ENCODE measurements at regions not wholly inside any gene's neighbourhood (a gene's known extent, or its start where the extent isn't known, plus 50 kb on each side); places are given as distances from the start of the nearest gene placed in this dataset.

- TF ChIP-seq EZH2 (IDR thresholded peaks at IDR 0.05; ENCODE audit: borderline replicate concordance, low read depth, low read length, poor library complexity, severe bottlenecking): no peak
- TF ChIP-seq, protein P1, sequence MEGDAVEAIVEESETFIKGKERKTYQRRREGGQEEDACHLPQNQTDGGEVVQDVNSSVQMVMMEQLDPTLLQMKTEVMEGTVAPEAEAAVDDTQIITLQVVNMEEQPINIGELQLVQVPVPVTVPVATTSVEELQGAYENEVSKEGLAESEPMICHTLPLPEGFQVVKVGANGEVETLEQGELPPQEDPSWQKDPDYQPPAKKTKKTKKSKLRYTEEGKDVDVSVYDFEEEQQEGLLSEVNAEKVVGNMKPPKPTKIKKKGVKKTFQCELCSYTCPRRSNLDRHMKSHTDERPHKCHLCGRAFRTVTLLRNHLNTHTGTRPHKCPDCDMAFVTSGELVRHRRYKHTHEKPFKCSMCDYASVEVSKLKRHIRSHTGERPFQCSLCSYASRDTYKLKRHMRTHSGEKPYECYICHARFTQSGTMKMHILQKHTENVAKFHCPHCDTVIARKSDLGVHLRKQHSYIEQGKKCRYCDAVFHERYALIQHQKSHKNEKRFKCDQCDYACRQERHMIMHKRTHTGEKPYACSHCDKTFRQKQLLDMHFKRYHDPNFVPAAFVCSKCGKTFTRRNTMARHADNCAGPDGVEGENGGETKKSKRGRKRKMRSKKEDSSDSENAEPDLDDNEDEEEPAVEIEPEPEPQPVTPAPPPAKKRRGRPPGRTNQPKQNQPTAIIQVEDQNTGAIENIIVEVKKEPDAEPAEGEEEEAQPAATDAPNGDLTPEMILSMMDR (conservative IDR thresholded peaks at IDR 0.05; ENCODE audit: low read depth, low read length): no peak
Observed at GRCh38 chr7:119620769-119621168, 652.2 kb upstream of the KCND2 start.

Data from A673 (cell line).